K562 (cell line): ENCODE measurements at regions not wholly inside any gene's neighbourhood (a gene's known extent, or its start where the extent isn't known, plus 50 kb on each side); places are given as distances from the start of the nearest gene placed in this dataset.

Experiments used
- ATAC-seq: fragments of 200-7000 bp; cut with Tn5 transposase; 3 replicates; pipeline ENCODE4 v1.9.1; 2020; ENCODE audit warnings: moderate library complexity
- BruUV-seq: library from RNA; stranded (reverse); fragments of 400-500 nt; replicated peaks from 2 replicates; lab custom pipeline; 2021; lab: Mats Ljungman, UMichigan
- CTCF ChIA-PET: fragments of 300-600 bp; formaldehyde crosslinking; extraction: SDS; loops from one replicate; lab custom pipeline; 2021; ENCODE audit warnings: low intra/inter-chr PET ratio; lab: Yijun Ruan, JAX
- POLR2A ChIA-PET: fragments of 300-600, 350-650 bp; sonication (Branson Sonifier 250); formaldehyde crosslinking; extraction: SDS; loops from one replicate; lab custom pipeline; 2021; ENCODE audit warnings: antibody characterized with exemption, inconsistent platforms; lab: Yijun Ruan, JAX
- DNase-seq, 4 experiments: peaks; one replicate each; pipeline versions ENCODE4 v3.0.0 to v3.0.0-alpha.2; 2011 to 2018; ENCODE audit warnings: low spot score in 3 of 4, mixed read lengths in 3 of 4; ENCODE audit errors: extremely low read depth in 1 of 4
- FAIRE-seq: peaks from 2 replicates; lab custom pipeline; 2011; peaks lifted over from hg19 to GRCh38; lab: Jason Lieb, UNC
- H2AFZ ChIP-seq: 2 replicates; pipeline ENCODE4 v1.6.0; 2011; ENCODE audit warnings: low read depth, low read length, control low read depth, inconsistent platforms
- H3K27ac ChIP-seq: fragments of 200-600 bp; 3 replicates; pipeline ENCODE4 v1.8.0; 2011; ENCODE audit warnings: low read depth, mild to moderate bottlenecking, control low read depth, inconsistent platforms, low read length, moderate library complexity, mixed read lengths; ENCODE audit errors: extremely low read depth
- H3K27me3 ChIP-seq, 2 experiments: fragments of 300-600 bp in 1 of 2; 2 replicates in 1 of 2; 3 replicates in 1 of 2; pipeline versions ENCODE4 v1.6.0 to v1.8.0; 2011; ENCODE audit warnings: inconsistent platforms in 2 of 2, low read length in 2 of 2, mild to moderate bottlenecking in 1 of 2, mixed read lengths in 1 of 2, moderate library complexity in 1 of 2; ENCODE audit not compliant: control insufficient read depth in 2 of 2, insufficient read depth in 2 of 2
- H3K36me3 ChIP-seq: fragments of 300-600 bp; 3 replicates; pipeline ENCODE4 v1.8.0; 2011; ENCODE audit warnings: mild to moderate bottlenecking, low read length, inconsistent platforms; ENCODE audit not compliant: control insufficient read depth, insufficient read depth
- H3K4me1 ChIP-seq, 2 experiments: fragments of 200-600 bp in 1 of 2; replicated peaks in 1 of 2; 2 replicates in 1 of 2; 3 replicates in 1 of 2; pipeline versions ENCODE4 v1.5.1 to v1.8.0; 2011; ENCODE audit warnings: inconsistent platforms in 2 of 2, low read length in 2 of 2, mild to moderate bottlenecking in 1 of 2, mixed read lengths in 1 of 2, moderate library complexity in 1 of 2; ENCODE audit not compliant: control insufficient read depth in 2 of 2, insufficient read depth in 2 of 2
- H3K4me2 ChIP-seq: 2 replicates; pipeline ENCODE4 v1.6.1; 2011; ENCODE audit warnings: low read length, control low read depth, inconsistent platforms, mixed read lengths; ENCODE audit not compliant: insufficient read depth
- H3K4me3 ChIP-seq: fragments of 200-600 bp; sonication (generic), shearing (Covaris generic); 2 replicates; pipeline ENCODE4 v1.5.1; 2016; ENCODE audit warnings: control low read depth, inconsistent platforms
- H3K79me2 ChIP-seq: fragments of 200-600 bp; 3 replicates; pipeline ENCODE4 v1.8.0; 2011; ENCODE audit warnings: low read length, inconsistent platforms; ENCODE audit not compliant: control insufficient read depth, insufficient read depth
- H3K9ac ChIP-seq, 2 experiments: 2 replicates each; pipeline versions ENCODE4 v1.6.0 to v1.6.1; 2011; ENCODE audit warnings: low read depth in 2 of 2, low read length in 2 of 2, control low read depth in 1 of 2, inconsistent platforms in 1 of 2, mild to moderate bottlenecking in 1 of 2, mixed read lengths in 1 of 2; ENCODE audit not compliant: insufficient read depth in 1 of 2
- H3K9me1 ChIP-seq: one replicate; pipeline ENCODE4 v1.6.0; 2011; ENCODE audit warnings: inconsistent platforms, mild to moderate bottlenecking, low read length, moderate library complexity; ENCODE audit not compliant: control insufficient read depth, insufficient read depth
- H3K9me3 ChIP-seq: replicated peaks from 2 replicates; pipeline ENCODE4 v1.5.1; 2011; ENCODE audit warnings: low read depth, low read length, inconsistent platforms; ENCODE audit not compliant: control insufficient read depth, insufficient read depth
- H4K20me1 ChIP-seq: replicated peaks from 2 replicates; pipeline ENCODE4 v1.6.1; 2011; ENCODE audit warnings: low read length, inconsistent platforms, mixed read lengths; ENCODE audit not compliant: control insufficient read depth, insufficient read depth
- BRD4 ChIP-seq: fragments of 200-600 bp; sonication (generic); IDR thresholded peaks from 2 replicates; pipeline ENCODE4 v1.6.1; 2017; ENCODE audit warnings: inconsistent platforms
- CBX1 ChIP-seq: sonication (generic); IDR thresholded peaks from 2 replicates; pipeline ENCODE4 v1.6.1; 2016; ENCODE audit warnings: antibody characterized with exemption, low read depth, mild to moderate bottlenecking
- CEBPB ChIP-seq: fragments of 450-650 bp; IDR thresholded peaks from 2 replicates; pipeline ENCODE4 v1.6.1; 2016; ENCODE audit warnings: missing genetic modification characterization, missing compliant biosample characterization
- EP400 ChIP-seq: fragments of 450-650 bp; IDR thresholded peaks from 2 replicates; pipeline ENCODE4 v1.6.1; 2017; ENCODE audit warnings: antibody characterized with exemption, mild to moderate bottlenecking, moderate library complexity
- PTTG1 ChIP-seq: fragments of 450-650 bp; IDR thresholded peaks from 2 replicates; pipeline ENCODE4 v1.6.1; 2016; ENCODE audit warnings: low read depth, mild to moderate bottlenecking, missing genetic modification characterization, missing compliant biosample characterization
- SAP30 ChIP-seq: fragments of 200-600 bp; sonication (generic); IDR thresholded peaks from 2 replicates; pipeline ENCODE4 v1.6.1; 2012; ENCODE audit warnings: borderline replicate concordance, low read depth, mild to moderate bottlenecking, moderate library complexity, low read length, control low read depth, inconsistent platforms; ENCODE audit not compliant: insufficient read depth, poor library complexity, severe bottlenecking
- SMC3 ChIP-seq: conservative IDR thresholded peaks from 2 replicates; pipeline ENCODE4 v1.6.1; 2011; ENCODE audit warnings: low read depth, low read length, improper control_type of control experiment; ENCODE audit not compliant: insufficient read depth
- STAT5B ChIP-seq: fragments of 250-450 bp; sonication (Bioruptor Pico); IDR thresholded peaks from 2 replicates; pipeline ENCODE4 v1.8.0; 2021; ENCODE audit warnings: mild to moderate bottlenecking, inconsistent platforms
- TFAM ChIP-seq: fragments of 250-450 bp; sonication (Bioruptor Pico); conservative IDR thresholded peaks from 2 replicates; pipeline ENCODE4 v1.5.0; 2021; ENCODE audit warnings: mild to moderate bottlenecking, moderate library complexity
- TFE3 ChIP-seq: fragments of 450-650 bp; formaldehyde crosslinking; IDR thresholded peaks from 2 replicates; pipeline ENCODE4 v1.4.0; 2020; ENCODE audit warnings: mild to moderate bottlenecking, mixed read lengths
- TSHZ1 ChIP-seq: fragments of 250-450 bp; sonication (Bioruptor Pico); IDR thresholded peaks from 2 replicates; pipeline ENCODE4 v1.4.0; 2020; ENCODE audit warnings: mild to moderate bottlenecking, moderate library complexity
- ZNF232 ChIP-seq: sonication (generic); formaldehyde crosslinking; IDR thresholded peaks from 2 replicates; pipeline ENCODE4 v1.8.0; 2022; ENCODE audit warnings: mild to moderate bottlenecking, missing genetic modification reagents
- ZNF274 ChIP-seq: IDR thresholded peaks from 2 replicates; pipeline ENCODE4 v1.6.1; 2011; ENCODE audit warnings: low read depth, mild to moderate bottlenecking, low read length, moderate library complexity, borderline replicate concordance
- ZNF639 ChIP-seq, 2 experiments: fragments of 200-800 bp in 1 of 2; sonication (Bioruptor generic) in 1 of 2; sonication (generic) in 1 of 2; formaldehyde crosslinking in 1 of 2; IDR thresholded peaks in 1 of 2; conservative IDR thresholded peaks in 1 of 2; 2 replicates each; pipeline versions ENCODE4 v1.5.0 to v1.6.1; 2016 to 2020; ENCODE audit warnings: missing compliant biosample characterization in 1 of 2, missing genetic modification characterization in 1 of 2, missing genetic modification reagents in 1 of 2
- ZNF75A ChIP-seq: fragments of 450-650 bp; formaldehyde crosslinking; IDR thresholded peaks from 2 replicates; pipeline ENCODE4 v1.4.0; 2020; ENCODE audit warnings: mild to moderate bottlenecking
- WGBS: fragments of 100-300 bp; shearing (Covaris generic); methylation state at CpG from one replicate; pipeline ENCODE4 v1.1.6; 2016; ENCODE audit warnings: low coverage, mixed read lengths; ENCODE audit not compliant: insufficient coverage; ENCODE audit errors: missing lambda C conversion rate; 5-methylcytosine and 5-hydroxymethylcytosine counted together
- in situ Hi-C: fragments of 300-500 bp; cut with MboI; formaldehyde crosslinking; loops from 4 replicates; pipeline ENCODE4 v1.15.0; 2018; ENCODE audit warnings: inconsistent platforms, mixed read lengths
- intact Hi-C: fragments of 100-400 bp; cut with micrococcal nuclease; formaldehyde crosslinking; loops from 2 replicates; pipeline ENCODE4 v1.14.2; 2022

GRCh38 chr11:119540370-119541125, 117.6 kb upstream of the THY1 start:
- ChIA-PET POLR2A (interaction anchor here (0.6 kb wide), 2 partner anchors 84 to 442 kb away, joined by 3 read pairs; no protein-coding TSS in a partner anchor), CTCF (no interaction called here)
- ATAC-seq (no peak), FAIRE-seq (no peak), DNase-seq (no peak)
- H3K27ac ChIP-seq = no peak overlapping the region
- H3K9ac ChIP-seq = no peak overlapping the region
- H3K9me1 ChIP-seq = no peaks in the 10 kb centered on the region
- H3K79me2 ChIP-seq = no peaks in the 10 kb centered on the region
- H3K27me3 ChIP-seq = peaks cover 0 to 29% of the 10 kb centered on the region in 2 experiments; a peak in 3 of 5 replicates
- no peak overlapping the region for H3K4me2 ChIP-seq
- no TSS peak for BruUV-seq
- H3K36me3 ChIP-seq = no peaks in the 10 kb centered on the region
- H3K4me1 ChIP-seq = no peaks in the 10 kb centered on the region
- no peaks in the 10 kb centered on the region for H3K9me3 ChIP-seq
- H2AFZ ChIP-seq = no peak overlapping the region
- intact Hi-C loops = no loop called here
- no peak overlapping the region for H3K4me3 ChIP-seq
- 1% methylated on average over 7 of the region's 7 CpGs for WGBS
- H4K20me1 ChIP-seq = peaks cover 6% of the 10 kb centered on the region; the same call in 1 of the 2 replicates
- in situ Hi-C loops = no loop called here
- TF ChIP-seq PTTG1 (tag) (no peak), CBX1 (no peak), EP400 (no peak), STAT5B (CRISPR knock-in tag) (no peak), SAP30 (no peak), TFE3 (no peak), SMC3 (no peak), ZNF639 (CRISPR knock-in tag; conservative IDR thresholded peaks at IDR 0.05 in 1 of 2, IDR thresholded peaks at IDR 0.05 in 1 of 2) (no peak), ZNF232 (CRISPR knock-in tag) (no peak), BRD4 (no peak), CEBPB (tag) (no peak), TFAM (CRISPR knock-in tag) (no peak), TSHZ1 (CRISPR knock-in tag) (no peak), ZNF75A (CRISPR knock-in tag) (no peak), ZNF274 (no peak)
